Activated naive CD4-positive, alpha-beta T cell treated with anti-CD3 and anti-CD28 coated beads, Interleukin-2, amount 50 U/mL, for 24 hours (primary cell): ENCODE measurements at regions not wholly inside any gene's neighbourhood (a gene's known extent, or its start where the extent isn't known, plus 50 kb on each side); places are given as distances from the start of the nearest gene placed in this dataset.

ENCODE experiments used
- H3K27ac Mint-ChIP-seq: one replicate; pipeline ENCODE4 v1.8.0; 2021; ENCODE audit warnings: mild to moderate bottlenecking, mixed read lengths
- H3K27me3 Mint-ChIP-seq: one replicate; pipeline ENCODE4 v1.8.0; 2021; ENCODE audit warnings: mixed read lengths
- H3K36me3 Mint-ChIP-seq: one replicate; pipeline ENCODE4 v1.8.0; 2021; ENCODE audit warnings: mixed read lengths
- H3K4me1 Mint-ChIP-seq: one replicate; pipeline ENCODE4 v1.8.0; 2021; ENCODE audit warnings: mixed read lengths
- H3K4me3 Mint-ChIP-seq: one replicate; pipeline ENCODE4 v1.8.0; 2021; ENCODE audit warnings: mild to moderate bottlenecking, mixed read lengths
- H3K9me3 Mint-ChIP-seq: one replicate; pipeline ENCODE4 v1.8.0; 2021; ENCODE audit warnings: mixed read lengths

DNA sequence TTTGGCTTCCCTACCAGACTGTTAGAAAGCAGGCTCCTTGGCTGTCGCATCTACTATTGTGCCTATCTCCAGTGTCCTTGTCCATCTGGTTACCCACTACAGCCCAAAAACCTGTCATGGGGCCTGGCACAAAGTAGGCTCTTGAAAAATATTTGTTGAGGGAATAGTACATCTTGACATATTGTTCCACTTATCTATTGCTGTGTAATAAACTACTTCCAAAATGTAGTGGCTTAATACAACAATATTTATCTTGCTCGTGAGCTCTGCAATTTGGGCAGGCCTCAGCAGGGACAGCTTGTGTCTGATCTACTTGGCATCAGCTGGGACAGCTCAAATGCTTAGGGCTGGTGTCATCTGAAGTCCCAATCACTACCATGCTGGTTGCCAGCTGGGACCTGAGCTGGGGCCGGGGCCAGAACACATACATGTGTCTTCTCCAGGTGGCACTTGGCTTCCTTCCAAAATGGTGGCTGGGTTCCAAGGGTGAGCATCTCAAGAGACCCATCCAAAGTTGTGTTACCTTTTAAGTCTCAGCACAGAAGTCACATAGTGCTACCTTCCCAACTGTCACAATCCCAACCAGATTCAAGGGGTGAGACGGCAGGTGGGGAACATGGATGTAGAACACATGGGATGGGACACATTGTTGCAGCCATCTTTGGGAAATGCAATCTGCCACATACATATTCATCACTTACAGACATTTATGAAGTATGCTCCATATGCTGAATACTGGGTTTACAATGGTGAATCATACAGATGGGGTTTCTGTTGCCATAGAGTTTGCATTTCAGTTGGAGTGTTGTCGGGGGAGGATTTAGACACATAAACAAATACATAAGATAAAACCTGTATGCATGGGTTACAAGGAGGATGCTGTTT is 134.2 kb downstream of the FOXI3 start:
- Mint-ChIP-seq H3K27ac (no peak overlapping the region), H3K36me3 (no peaks in the 10 kb centered on the region), H3K9me3 (no peaks in the 10 kb centered on the region), H3K4me1 (no peaks in the 10 kb centered on the region), H3K27me3 (peaks cover 10% of the 10 kb centered on the region), H3K4me3 (no peak overlapping the region)

DNA sequence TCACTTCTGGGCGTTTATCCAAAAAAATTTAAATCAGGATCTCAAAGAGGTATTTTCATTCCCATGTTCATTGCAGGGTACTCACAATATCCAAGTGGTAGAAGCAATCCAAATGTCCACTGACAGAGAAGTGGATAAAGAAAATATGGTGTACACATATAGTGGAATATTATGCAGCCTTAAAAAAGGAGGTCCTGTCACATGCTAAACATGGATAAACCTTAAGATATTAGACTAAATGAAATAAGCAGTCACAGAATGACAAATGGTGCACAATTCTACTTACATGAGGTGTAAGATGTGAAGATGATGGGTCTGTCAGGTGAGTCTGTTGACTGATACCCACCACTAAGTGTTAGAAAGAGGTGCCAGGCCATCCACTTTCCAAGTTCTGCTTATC is 140.6 kb downstream of the THNSL2 start:
- peaks cover 6% of the 10 kb centered on the region for H3K27me3 Mint-ChIP-seq
- H3K9me3 Mint-ChIP-seq: no peaks in the 10 kb centered on the region
- no peaks in the 10 kb centered on the region for H3K4me1 Mint-ChIP-seq
- H3K27ac Mint-ChIP-seq: no peak overlapping the region
- H3K36me3 Mint-ChIP-seq: no peaks in the 10 kb centered on the region
- H3K4me3 Mint-ChIP-seq: no peak overlapping the region

GRCh38 chr2:88307817-88308216 is 137.7 kb downstream of the THNSL2 start:
- H3K27ac Mint-ChIP-seq: no peak overlapping the region
- peaks cover 12% of the 10 kb centered on the region for H3K27me3 Mint-ChIP-seq
- H3K9me3 Mint-ChIP-seq: peaks cover 4% of the 10 kb centered on the region
- no peaks in the 10 kb centered on the region for H3K4me1 Mint-ChIP-seq
- H3K4me3 Mint-ChIP-seq: no peak overlapping the region
- H3K36me3 Mint-ChIP-seq: peaks cover 3% of the 10 kb centered on the region

DNA sequence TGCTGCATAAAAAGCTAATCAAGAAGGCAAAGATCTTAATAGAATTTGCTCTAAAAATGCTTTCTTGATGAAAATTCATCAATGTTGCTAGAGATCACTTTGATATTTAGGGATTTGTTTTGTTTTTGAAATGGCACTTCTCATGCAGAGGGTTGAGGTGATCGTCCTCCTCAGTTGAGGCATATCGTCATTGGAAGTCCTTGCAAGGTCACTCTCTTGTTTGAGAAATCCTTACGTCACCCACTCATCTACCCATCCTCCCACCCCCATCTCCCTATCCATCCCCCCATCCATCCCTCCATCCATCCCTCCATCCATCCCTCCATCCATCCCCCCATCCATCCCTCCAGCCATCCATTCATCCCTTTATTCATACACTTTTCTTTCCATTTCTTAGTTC is 133.7 kb downstream of the THNSL2 start:
- H3K4me1 Mint-ChIP-seq: no peaks in the 10 kb centered on the region
- peaks cover 4% of the 10 kb centered on the region for H3K9me3 Mint-ChIP-seq
- peaks cover 10% of the 10 kb centered on the region for H3K27me3 Mint-ChIP-seq
- H3K36me3 Mint-ChIP-seq: peaks cover 4% of the 10 kb centered on the region
- no peak overlapping the region for H3K27ac Mint-ChIP-seq
- H3K4me3 Mint-ChIP-seq: no peak overlapping the region

- Mint-ChIP-seq H3K27ac (no peak overlapping the region), H3K36me3 (no peaks in the 10 kb centered on the region), H3K9me3 (no peaks in the 10 kb centered on the region), H3K27me3 (peaks cover 6% of the 10 kb centered on the region), H3K4me1 (no peaks in the 10 kb centered on the region), H3K4me3 (no peak overlapping the region)
Measured at GRCh38 chr2:88296247-88296646, 126.1 kb downstream of the THNSL2 start.

GRCh38 chr2:88283886-88284592 is 113.9 kb downstream of the THNSL2 start:
- Mint-ChIP-seq H3K9me3 (no peaks in the 10 kb centered on the region), H3K4me1 (no peaks in the 10 kb centered on the region), H3K36me3 (no peaks in the 10 kb centered on the region), H3K27ac (no peak overlapping the region), H3K4me3 (no peak overlapping the region), H3K27me3 (peaks cover 5% of the 10 kb centered on the region)

- Mint-ChIP-seq H3K4me1 (no peaks in the 10 kb centered on the region), H3K27ac (no peak overlapping the region), H3K36me3 (no peaks in the 10 kb centered on the region), H3K4me3 (no peak overlapping the region), H3K9me3 (no peaks in the 10 kb centered on the region), H3K27me3 (peaks cover 6% of the 10 kb centered on the region)
Measured at GRCh38 chr2:88281302-88282217, 111.4 kb downstream of the THNSL2 start.

DNA sequence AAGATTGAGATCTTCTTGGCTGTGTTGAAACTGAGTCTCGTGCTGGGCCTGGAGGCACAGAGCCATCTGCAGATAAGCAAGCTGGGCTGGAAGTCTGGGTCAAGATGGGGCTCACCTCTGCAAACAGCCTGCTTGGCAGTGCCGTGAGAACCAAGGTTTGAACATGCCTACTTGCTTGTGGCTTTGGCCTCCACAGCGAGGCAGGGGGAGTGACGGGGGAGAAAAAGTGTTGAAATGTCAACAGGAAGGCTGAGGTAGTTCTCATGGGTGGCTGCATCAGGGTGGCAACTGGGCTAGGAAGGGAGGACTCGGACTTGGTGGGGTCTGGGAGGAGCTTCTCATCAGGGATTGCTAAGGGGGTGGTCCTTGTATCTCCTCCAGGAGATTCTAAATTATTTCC is 99.7 kb downstream of the THNSL2 start:
- Mint-ChIP-seq H3K4me3 (no peak overlapping the region), H3K36me3 (no peaks in the 10 kb centered on the region), H3K9me3 (no peaks in the 10 kb centered on the region), H3K27me3 (no peaks in the 10 kb centered on the region), H3K4me1 (peaks cover 5% of the 10 kb centered on the region), H3K27ac (no peak overlapping the region)

GRCh38 chr2:88265352-88266303 is 95.5 kb downstream of the THNSL2 start:
- H3K27ac Mint-ChIP-seq: no peak overlapping the region
- peaks cover 5% of the 10 kb centered on the region for H3K4me1 Mint-ChIP-seq
- H3K4me3 Mint-ChIP-seq: no peak overlapping the region
- H3K36me3 Mint-ChIP-seq: no peaks in the 10 kb centered on the region
- H3K27me3 Mint-ChIP-seq: peaks cover 2% of the 10 kb centered on the region
- H3K9me3 Mint-ChIP-seq: no peaks in the 10 kb centered on the region

- Mint-ChIP-seq H3K27me3 (peaks cover 2% of the 10 kb centered on the region), H3K27ac (no peak overlapping the region)
Measured at GRCh38 chr2:88263861-88264260, 93.7 kb downstream of the THNSL2 start.

DNA sequence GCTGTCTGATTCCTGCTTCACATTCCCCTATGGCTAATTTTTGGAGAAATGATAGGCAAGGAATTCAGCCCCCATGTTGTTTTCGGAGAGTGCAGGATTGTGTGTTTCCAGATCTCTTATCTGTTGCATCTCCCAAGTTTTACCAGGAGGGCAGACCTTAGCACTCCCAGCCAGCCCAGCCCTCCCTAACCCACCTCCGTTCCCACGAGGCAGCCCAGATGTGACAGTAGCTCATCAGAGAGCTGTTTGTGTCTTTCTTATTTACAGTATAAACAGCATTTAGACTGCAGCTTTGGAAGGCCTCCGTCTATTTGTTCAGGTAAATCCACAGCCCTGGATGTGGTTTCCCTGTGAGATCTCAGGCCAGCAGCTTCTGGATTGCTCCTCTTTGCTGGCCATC is 91.6 kb downstream of the THNSL2 start:
- Mint-ChIP-seq H3K9me3 (no peaks in the 10 kb centered on the region), H3K4me3 (no peak overlapping the region), H3K4me1 (peaks cover 5% of the 10 kb centered on the region), H3K27ac (no peak overlapping the region), H3K36me3 (no peaks in the 10 kb centered on the region), H3K27me3 (peaks cover 2% of the 10 kb centered on the region)

More at GRCh38 chr2:88263861-88264260, 93.7 kb downstream of the THNSL2 start:
- no peak overlapping the region for H3K4me3 Mint-ChIP-seq
- no peaks in the 10 kb centered on the region for H3K36me3 Mint-ChIP-seq
- H3K9me3 Mint-ChIP-seq: no peaks in the 10 kb centered on the region
- H3K4me1 Mint-ChIP-seq: peaks cover 5% of the 10 kb centered on the region

DNA sequence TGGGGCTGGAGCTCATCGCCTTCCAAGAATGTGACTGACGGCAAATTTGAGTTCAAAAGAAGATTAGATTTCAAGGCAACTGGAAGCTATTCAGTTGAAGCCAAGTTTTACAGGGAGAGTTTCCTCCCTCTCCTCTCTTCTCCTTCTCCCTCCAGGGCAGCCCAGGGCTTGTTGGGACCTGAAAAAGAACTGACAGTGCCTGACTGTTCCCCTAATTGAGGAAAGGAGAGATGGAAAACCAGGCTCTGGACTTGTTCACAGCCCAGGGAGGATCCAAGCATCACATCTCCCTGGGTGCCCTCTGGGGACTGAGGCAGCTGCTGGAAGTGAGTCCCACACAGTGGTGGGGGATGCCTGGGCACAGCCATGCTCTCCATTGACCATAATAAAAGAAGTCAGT is 88.1 kb downstream of the THNSL2 start:
- H3K9me3 Mint-ChIP-seq: no peaks in the 10 kb centered on the region
- no peaks in the 10 kb centered on the region for H3K4me1 Mint-ChIP-seq
- H3K27me3 Mint-ChIP-seq: peaks cover 3% of the 10 kb centered on the region
- H3K36me3 Mint-ChIP-seq: no peaks in the 10 kb centered on the region
- no peak overlapping the region for H3K27ac Mint-ChIP-seq
- H3K4me3 Mint-ChIP-seq: no peak overlapping the region

DNA sequence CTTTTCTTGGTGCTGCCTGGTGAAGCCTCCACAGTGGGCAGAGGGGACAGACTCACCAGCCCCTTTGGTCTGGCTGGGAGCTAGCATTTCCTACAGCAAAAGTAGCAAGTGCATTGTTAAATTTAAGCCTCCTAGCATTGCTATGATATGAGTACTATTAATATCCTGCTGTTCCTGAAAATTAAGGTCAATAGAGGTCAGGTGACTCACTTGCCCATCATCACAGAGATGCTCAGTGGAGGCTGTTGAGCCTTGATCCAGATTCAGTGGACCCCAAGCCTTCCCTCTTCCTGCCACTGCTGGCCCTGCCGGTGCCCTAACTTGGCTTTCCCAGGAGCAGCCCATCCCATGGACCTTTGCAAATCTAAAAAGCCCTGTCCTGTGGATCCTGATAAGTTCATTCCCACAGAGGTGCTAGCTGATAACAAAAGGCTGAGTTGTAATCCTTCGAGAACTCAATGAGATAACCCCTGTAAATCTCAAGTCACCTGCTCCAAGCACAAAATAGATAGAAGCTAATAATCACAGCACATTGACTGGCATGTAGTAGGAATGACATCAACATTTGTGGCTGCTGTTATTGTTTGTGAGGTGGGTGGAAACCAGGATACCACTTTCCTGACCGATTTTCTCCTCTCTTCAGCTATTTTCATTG is 84.4 kb downstream of the THNSL2 start:
- Mint-ChIP-seq H3K27ac (no peak overlapping the region), H3K36me3 (no peaks in the 10 kb centered on the region), H3K9me3 (no peaks in the 10 kb centered on the region), H3K4me1 (no peaks in the 10 kb centered on the region), H3K4me3 (no peak overlapping the region), H3K27me3 (peaks cover 6% of the 10 kb centered on the region)

GRCh38 chr2:88253997-88254396 is 83.9 kb downstream of the THNSL2 start:
- no peaks in the 10 kb centered on the region for H3K9me3 Mint-ChIP-seq
- H3K4me3 Mint-ChIP-seq: no peak overlapping the region
- no peak overlapping the region for H3K27ac Mint-ChIP-seq
- H3K27me3 Mint-ChIP-seq: peaks cover 7% of the 10 kb centered on the region
- no peaks in the 10 kb centered on the region for H3K4me1 Mint-ChIP-seq
- H3K36me3 Mint-ChIP-seq: no peaks in the 10 kb centered on the region
